Thoracic aorta (tissue), 2 donors: ENCODE measurements at regions not wholly inside any gene's neighbourhood (a gene's known extent, or its start where the extent isn't known, plus 50 kb on each side); places are given as distances from the start of the nearest gene placed in this dataset.

Experiments
- ATAC-seq: fragments of 150-250 bp; one replicate; pipeline ENCODE4 v1.8.0; 2017; ENCODE audit warnings: low read depth; ENCODE audit not compliant: insufficient number of reproducible peaks, low FRiP score
- DNase-seq: peaks from one replicate; pipeline ENCODE4 v3.0.0-alpha.2; 2020; ENCODE audit warnings: low spot score
- H3K27ac ChIP-seq, 2 donors: fragments of 200-600 bp; sonication (generic); 1 replicate in 1 of 2; 2 replicates in 1 of 2; pipeline ENCODE4 v1.5.1; 2016; ENCODE audit warnings: mild to moderate bottlenecking in 2 of 2, moderate library complexity in 2 of 2
- H3K27me3 ChIP-seq: fragments of 200-600 bp; sonication (generic); replicated peaks from 2 replicates; pipeline ENCODE4 v1.6.0; 2016; ENCODE audit warnings: mild to moderate bottlenecking; ENCODE audit not compliant: insufficient read depth
- H3K36me3 ChIP-seq: fragments of 200-600 bp; sonication (generic); one replicate; pipeline ENCODE4 v1.5.1; 2016
- H3K4me1 ChIP-seq, 2 donors: fragments of 200-600 bp; sonication (generic); 1 replicate in 1 of 2; 2 replicates in 1 of 2; pipeline versions ENCODE4 v1.5.1 to v1.6.0; 2016; ENCODE audit warnings: low read depth in 2 of 2, mild to moderate bottlenecking in 1 of 2; ENCODE audit not compliant: control insufficient read depth in 1 of 2
- H3K4me3 ChIP-seq: fragments of 200-600 bp; sonication (generic); 2 replicates; pipeline ENCODE4 v1.5.1; 2016; ENCODE audit warnings: mild to moderate bottlenecking
- H3K9me3 ChIP-seq: fragments of 200-600 bp; sonication (generic); 2 replicates; pipeline ENCODE4 v1.5.1; 2016
- TF ChIP-seq, protein P1 (sequence below): fragments of 200-600 bp; sonication (generic); IDR thresholded peaks from one replicate; pipeline ENCODE4 v1.5.1; 2019; ENCODE audit warnings: antibody characterized with exemption

DNA sequence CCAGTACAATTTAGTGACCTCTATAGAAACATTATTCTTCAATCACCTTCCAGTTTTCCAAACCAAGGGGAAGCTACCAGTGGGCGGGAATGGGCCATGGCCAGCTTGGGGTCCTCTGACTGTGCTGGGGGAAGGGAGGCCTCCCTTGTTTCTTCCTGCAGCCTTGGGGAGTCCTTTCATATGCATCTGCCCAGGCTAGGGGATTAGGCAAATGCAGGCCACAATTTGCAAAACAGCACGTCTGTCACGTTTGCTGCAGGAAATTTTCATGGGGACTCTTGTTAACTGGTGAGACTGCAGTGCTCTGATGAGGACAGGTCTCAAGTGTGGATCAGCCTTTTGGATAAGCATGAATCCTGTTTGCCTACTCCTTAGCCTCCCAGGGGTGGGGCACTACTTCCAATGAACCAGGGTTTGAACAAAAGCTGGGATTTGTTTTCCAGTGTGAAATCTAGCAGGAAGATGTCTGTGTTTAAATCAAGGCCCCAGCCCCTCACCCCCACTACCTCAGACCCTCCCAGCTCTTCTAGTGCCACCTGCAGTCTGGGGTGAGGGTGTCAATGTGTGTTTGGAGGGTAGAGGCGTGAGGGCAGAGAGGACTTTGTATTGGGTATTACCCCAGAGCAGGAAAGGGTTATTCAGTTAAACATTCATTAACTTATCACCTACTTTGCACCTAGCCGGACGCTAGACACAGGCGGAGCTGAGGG is 219.9 kb downstream of the OPA1 start:
- Histone ChIP-seq H3K36me3 (no peaks in the 10 kb centered on the region), H3K27ac (no peak overlapping the region), H3K27me3 (no peaks in the 10 kb centered on the region), H3K9me3 (no peaks in the 10 kb centered on the region), H3K4me3 (no peak overlapping the region), H3K4me1 (peaks cover 0 to 6% of the 10 kb centered on the region in 2 donors)
- DNase-seq (no peak), ATAC-seq (no peak)
- TF ChIP-seq, protein P1, sequence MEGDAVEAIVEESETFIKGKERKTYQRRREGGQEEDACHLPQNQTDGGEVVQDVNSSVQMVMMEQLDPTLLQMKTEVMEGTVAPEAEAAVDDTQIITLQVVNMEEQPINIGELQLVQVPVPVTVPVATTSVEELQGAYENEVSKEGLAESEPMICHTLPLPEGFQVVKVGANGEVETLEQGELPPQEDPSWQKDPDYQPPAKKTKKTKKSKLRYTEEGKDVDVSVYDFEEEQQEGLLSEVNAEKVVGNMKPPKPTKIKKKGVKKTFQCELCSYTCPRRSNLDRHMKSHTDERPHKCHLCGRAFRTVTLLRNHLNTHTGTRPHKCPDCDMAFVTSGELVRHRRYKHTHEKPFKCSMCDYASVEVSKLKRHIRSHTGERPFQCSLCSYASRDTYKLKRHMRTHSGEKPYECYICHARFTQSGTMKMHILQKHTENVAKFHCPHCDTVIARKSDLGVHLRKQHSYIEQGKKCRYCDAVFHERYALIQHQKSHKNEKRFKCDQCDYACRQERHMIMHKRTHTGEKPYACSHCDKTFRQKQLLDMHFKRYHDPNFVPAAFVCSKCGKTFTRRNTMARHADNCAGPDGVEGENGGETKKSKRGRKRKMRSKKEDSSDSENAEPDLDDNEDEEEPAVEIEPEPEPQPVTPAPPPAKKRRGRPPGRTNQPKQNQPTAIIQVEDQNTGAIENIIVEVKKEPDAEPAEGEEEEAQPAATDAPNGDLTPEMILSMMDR: no peak

DNA sequence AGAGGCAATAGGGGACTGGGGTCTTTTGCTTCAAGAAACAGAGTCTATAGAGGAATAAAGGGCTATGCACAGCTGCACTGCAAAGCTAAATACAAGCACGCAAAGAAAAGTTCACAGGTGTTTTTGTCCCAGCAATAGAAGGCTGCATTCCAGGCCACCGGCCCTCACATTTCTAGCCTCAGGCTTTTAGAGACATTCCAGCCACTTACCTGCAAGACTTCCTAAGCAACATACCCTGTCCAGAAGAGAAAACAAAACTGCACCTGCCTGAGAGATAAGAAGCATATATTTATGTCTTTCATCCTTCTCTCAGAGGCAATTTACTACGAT is 220.5 kb downstream of the OPA1 start:
- H3K36me3 ChIP-seq: no peaks in the 10 kb centered on the region
- H3K27me3 ChIP-seq: no peaks in the 10 kb centered on the region
- peaks cover 0 to 6% of the 10 kb centered on the region in 2 donors for H3K4me1 ChIP-seq
- no peak overlapping the region for H3K27ac ChIP-seq
- DNase-seq (no peak), ATAC-seq (no peak)
- H3K4me3 ChIP-seq: no peak overlapping the region
- TF ChIP-seq, protein P1: no peak
- H3K9me3 ChIP-seq: no peaks in the 10 kb centered on the region

DNA sequence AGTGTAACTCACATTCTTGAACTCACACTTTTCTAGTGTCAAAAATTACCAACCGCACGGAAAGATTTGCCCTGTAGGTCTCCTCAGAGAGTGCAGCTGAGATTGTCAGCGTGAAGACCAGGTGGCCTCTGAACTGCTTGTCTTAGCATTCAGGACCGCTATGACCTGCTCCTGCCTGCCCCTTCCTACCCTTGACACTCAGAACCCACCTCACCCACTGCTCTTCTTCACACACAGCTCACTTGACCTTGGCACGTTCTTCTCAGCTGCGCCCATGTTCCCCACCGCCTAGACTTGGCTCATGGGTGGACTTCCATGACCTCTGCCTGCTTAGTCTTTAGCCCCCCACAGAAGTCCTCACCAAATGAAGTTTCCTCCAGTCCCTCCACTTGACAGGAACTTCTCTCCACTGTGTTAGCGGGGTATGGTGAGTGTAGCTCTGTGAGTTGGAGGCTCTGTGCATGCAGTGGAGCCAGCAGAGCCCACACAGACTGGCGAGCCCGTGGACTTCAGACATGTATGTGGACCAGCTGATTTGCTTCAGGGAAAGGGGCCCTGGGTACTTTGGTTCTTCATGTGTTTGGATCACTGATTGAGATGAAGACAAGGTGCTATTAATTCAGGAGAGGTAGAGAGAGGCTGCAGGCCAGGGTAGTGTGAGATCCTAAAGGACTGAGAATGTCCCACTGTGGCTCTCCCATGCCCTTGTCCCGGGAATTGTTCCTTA is 221.3 kb downstream of the OPA1 start:
- no peak for DNase-seq
- Histone ChIP-seq H3K4me1 (peaks cover 0 to 6% of the 10 kb centered on the region in 2 donors), H3K4me3 (no peak overlapping the region), H3K9me3 (no peaks in the 10 kb centered on the region), H3K27ac (no peak overlapping the region), H3K27me3 (no peaks in the 10 kb centered on the region), H3K36me3 (no peaks in the 10 kb centered on the region)
- no peak for ATAC-seq
- TF ChIP-seq, protein P1: no peak

DNA sequence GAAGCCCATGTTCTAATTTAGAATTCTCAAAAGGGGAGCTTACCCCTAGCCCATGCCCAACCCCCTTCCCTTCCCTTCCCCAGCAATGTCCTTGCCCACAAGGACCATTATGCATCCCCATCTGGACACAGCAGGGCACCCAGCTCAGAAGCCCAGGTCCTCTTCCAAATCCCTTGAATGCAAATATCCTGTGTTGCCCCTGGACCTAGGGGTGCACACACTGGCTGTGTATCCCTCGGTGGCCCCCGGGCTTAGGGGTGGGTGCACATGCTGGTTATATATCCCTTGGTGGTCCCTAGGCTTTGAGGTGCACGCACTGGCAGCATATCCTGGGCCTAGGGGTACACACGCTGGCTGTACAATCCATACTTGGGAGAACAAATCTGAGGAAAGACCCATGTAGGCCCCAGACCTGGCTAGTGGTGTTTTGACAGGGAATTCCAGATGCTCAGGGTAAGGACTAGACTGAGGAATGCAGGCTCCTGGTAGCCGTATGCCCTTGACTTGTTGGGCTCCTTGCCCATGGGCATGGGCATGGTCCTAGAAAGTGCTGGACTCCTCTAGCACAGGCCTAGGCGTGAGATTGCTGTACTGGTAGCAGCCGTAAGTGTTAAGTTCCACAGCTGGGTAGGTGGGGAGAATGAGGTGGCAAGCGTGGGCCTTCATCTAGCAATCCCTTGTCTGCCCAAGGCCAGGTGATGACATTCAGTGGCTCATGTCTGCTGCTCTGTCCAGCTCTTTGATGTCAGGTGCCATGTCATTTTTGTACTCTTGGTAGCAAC is 222.4 kb downstream of the OPA1 start:
- Histone ChIP-seq H3K4me1 (peaks cover 0 to 6% of the 10 kb centered on the region in 2 donors), H3K36me3 (no peaks in the 10 kb centered on the region), H3K4me3 (no peak overlapping the region), H3K27ac (no peak overlapping the region), H3K9me3 (no peaks in the 10 kb centered on the region), H3K27me3 (no peaks in the 10 kb centered on the region)
- TF ChIP-seq, protein P1: no peak
- ATAC-seq (no peak), DNase-seq (no peak)

DNA sequence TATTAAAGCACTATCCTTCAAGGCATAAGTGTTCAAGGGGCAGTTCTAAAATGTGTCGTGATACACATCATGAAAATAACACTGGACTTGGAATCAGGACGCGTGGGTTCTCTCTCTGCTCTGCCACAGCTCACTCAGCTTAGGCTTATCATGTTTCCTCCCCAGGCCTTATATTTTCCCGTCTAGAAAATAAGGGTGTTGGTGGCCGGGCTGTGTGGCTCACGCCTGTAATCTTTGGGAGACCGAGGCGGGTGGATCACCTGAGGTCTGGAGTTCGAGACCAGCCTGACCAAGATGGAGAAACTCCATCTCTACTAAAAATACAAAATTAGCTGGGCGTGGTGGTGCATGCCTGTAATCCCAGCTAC is 223.0 kb downstream of the OPA1 start:
- peaks cover 0 to 6% of the 10 kb centered on the region in 2 donors for H3K4me1 ChIP-seq
- DNase-seq: no peak
- H3K9me3 ChIP-seq: no peaks in the 10 kb centered on the region
- no peaks in the 10 kb centered on the region for H3K36me3 ChIP-seq
- TF ChIP-seq, protein P1: no peak
- H3K27ac ChIP-seq: no peak overlapping the region
- no peaks in the 10 kb centered on the region for H3K27me3 ChIP-seq
- H3K4me3 ChIP-seq: no peak overlapping the region
- no peak for ATAC-seq
